ENCODE measurements at regions not wholly inside any gene's neighbourhood (a gene's known extent, or its start where the extent isn't known, plus 50 kb on each side); places are given as distances from the start of the nearest gene placed in this dataset.
"Not testable (repeated sequence)": the region's sequence is repeated elsewhere in the genome, so short reads cannot be mapped to it uniquely, and the experiment has no call there.

DNA sequence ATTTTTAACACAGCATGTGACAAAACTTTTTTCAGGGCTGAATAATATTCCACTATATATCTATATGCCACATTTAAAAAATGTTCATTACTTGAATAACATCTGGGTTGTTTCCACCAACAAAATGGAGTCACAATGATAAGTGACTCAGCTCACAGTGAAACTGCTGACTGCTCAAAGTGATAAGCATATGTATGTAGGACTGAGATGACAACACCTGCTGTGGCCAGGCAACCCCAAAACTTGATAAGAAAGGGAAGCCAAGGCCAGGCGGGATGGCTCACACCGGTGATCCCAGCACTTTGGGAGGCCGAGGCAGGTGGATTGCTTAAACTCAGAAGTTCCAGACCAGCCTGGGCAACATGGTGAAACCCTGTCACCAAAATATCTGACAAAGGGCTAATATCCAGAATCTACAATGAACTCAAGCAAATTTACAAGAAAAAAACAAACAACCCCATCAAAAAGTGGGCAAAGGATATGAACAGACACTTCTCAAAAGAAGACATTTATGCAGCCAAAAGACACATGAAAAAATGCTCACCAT is 99.2 kb upstream of the TERB2 start:
- TF ChIP-seq, protein P1, sequence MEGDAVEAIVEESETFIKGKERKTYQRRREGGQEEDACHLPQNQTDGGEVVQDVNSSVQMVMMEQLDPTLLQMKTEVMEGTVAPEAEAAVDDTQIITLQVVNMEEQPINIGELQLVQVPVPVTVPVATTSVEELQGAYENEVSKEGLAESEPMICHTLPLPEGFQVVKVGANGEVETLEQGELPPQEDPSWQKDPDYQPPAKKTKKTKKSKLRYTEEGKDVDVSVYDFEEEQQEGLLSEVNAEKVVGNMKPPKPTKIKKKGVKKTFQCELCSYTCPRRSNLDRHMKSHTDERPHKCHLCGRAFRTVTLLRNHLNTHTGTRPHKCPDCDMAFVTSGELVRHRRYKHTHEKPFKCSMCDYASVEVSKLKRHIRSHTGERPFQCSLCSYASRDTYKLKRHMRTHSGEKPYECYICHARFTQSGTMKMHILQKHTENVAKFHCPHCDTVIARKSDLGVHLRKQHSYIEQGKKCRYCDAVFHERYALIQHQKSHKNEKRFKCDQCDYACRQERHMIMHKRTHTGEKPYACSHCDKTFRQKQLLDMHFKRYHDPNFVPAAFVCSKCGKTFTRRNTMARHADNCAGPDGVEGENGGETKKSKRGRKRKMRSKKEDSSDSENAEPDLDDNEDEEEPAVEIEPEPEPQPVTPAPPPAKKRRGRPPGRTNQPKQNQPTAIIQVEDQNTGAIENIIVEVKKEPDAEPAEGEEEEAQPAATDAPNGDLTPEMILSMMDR (IDR thresholded peaks at IDR 0.05), result not testable (repeated sequence)
- not testable (repeated sequence) for TF ChIP-seq POLR2A, EP300 (IDR thresholded peaks at IDR 0.05)
